Vagina (tissue), 2 donors: ENCODE measurements at regions not wholly inside any gene's neighbourhood (a gene's known extent, or its start where the extent isn't known, plus 50 kb on each side); places are given as distances from the start of the nearest gene placed in this dataset.

Source experiments
- DNase-seq, 2 donors: peaks; one replicate each; pipeline ENCODE4 v3.0.0-alpha.2; 2017; ENCODE audit errors: extremely low spot score in 2 of 2
- H3K27ac ChIP-seq: fragments of 200-600 bp; sonication (generic); one replicate; pipeline ENCODE4 v1.5.1; 2019
- H3K27me3 ChIP-seq: fragments of 200-600 bp; sonication (generic); one replicate; pipeline ENCODE4 v1.5.1; 2019
- H3K36me3 ChIP-seq, 2 donors: fragments of 200-600 bp; sonication (generic); one replicate each; pipeline ENCODE4 v1.5.1; 2017 to 2019
- H3K4me1 ChIP-seq: fragments of 200-600 bp; sonication (generic); one replicate; pipeline ENCODE4 v1.5.1; 2019
- H3K4me3 ChIP-seq, 2 donors: fragments of 200-600 bp; sonication (generic); 1 replicate in 1 of 2; 2 replicates in 1 of 2; pipeline ENCODE4 v1.5.1; 2016 to 2019
- H3K9me3 ChIP-seq: fragments of 200-600 bp; sonication (generic); one replicate; pipeline ENCODE4 v1.5.1; 2019
- CTCF ChIP-seq, 3 experiments: fragments of 450-650 bp in 2 of 3; fragments of 200-600 bp in 1 of 3; sonication (generic) in 1 of 3; IDR thresholded peaks; one replicate each; pipeline ENCODE4 v1.5.1; 2017 to 2019; ENCODE audit warnings: antibody characterized with exemption in 3 of 3, mild to moderate bottlenecking in 2 of 3, moderate library complexity in 2 of 3
- POLR2A ChIP-seq, 2 donors: fragments of 450-650 bp; IDR thresholded peaks; one replicate each; pipeline ENCODE4 v1.6.1; 2017; ENCODE audit warnings: antibody characterized with exemption in 2 of 2, mild to moderate bottlenecking in 2 of 2, moderate library complexity in 2 of 2
- POLR2AphosphoS5 ChIP-seq, 2 donors: sonication (generic); formaldehyde crosslinking; IDR thresholded peaks; one replicate each; pipeline ENCODE4 v1.9.0; 2017; ENCODE audit warnings: antibody characterized with exemption in 2 of 2, mild to moderate bottlenecking in 2 of 2, low read depth in 1 of 2; ENCODE audit not compliant: insufficient read depth in 1 of 2
- intact Hi-C: fragments of 100-400 bp; cut with DNase I; formaldehyde crosslinking; loops from one replicate; pipeline ENCODE4 v1.15.1; 2023

GRCh38 chr6:63496361-63496804 lies 75.9 kb upstream of the LOC128125822 start:
- no peaks in the 10 kb centered on the region for H3K4me1 ChIP-seq
- H3K27ac ChIP-seq: no peak overlapping the region
- H3K36me3 ChIP-seq: no peaks in the 10 kb centered on the region
- no peak for DNase-seq
- no peaks in the 10 kb centered on the region for H3K9me3 ChIP-seq
- no peak for TF ChIP-seq POLR2A (IDR thresholded peaks at IDR 0.05)
- TF ChIP-seq POLR2AphosphoS5 (IDR thresholded peaks at IDR 0.05; ENCODE audit: insufficient read depth in 1 of 2, low read depth in 1 of 2): no peak
- TF ChIP-seq CTCF (IDR thresholded peaks at IDR 0.05): no peak
- no peaks in the 10 kb centered on the region for H3K27me3 ChIP-seq
- no peak overlapping the region for H3K4me3 ChIP-seq
- intact Hi-C loops: loop anchor here (5.0 kb wide), 1 partner anchor 906 kb away; no protein-coding TSS in a partner anchor

- TF ChIP-seq POLR2AphosphoS5 (IDR thresholded peaks at IDR 0.05; ENCODE audit: insufficient read depth in 1 of 2, low read depth in 1 of 2): no peak
- no peak for TF ChIP-seq POLR2A (IDR thresholded peaks at IDR 0.05)
- no peak for TF ChIP-seq CTCF (IDR thresholded peaks at IDR 0.05)
- H3K36me3 ChIP-seq: no peaks in the 10 kb centered on the region
- H3K4me1 ChIP-seq: no peaks in the 10 kb centered on the region
- intact Hi-C loops: no loop called here
- no peak overlapping the region for H3K4me3 ChIP-seq
- DNase-seq: no peak
- H3K9me3 ChIP-seq: no peaks in the 10 kb centered on the region
- H3K27ac ChIP-seq: no peak overlapping the region
- H3K27me3 ChIP-seq: no peaks in the 10 kb centered on the region
Observed at GRCh38 chr6:63502156-63502555, 70.1 kb upstream of the LOC128125822 start.

GRCh38 chr6:63503199-63503598 lies 69.1 kb upstream of the LOC128125822 start:
- Histone ChIP-seq H3K27me3 (no peaks in the 10 kb centered on the region), H3K36me3 (no peaks in the 10 kb centered on the region), H3K4me1 (no peaks in the 10 kb centered on the region), H3K9me3 (no peaks in the 10 kb centered on the region), H3K27ac (no peak overlapping the region), H3K4me3 (no peak overlapping the region)
- no peak for TF ChIP-seq CTCF (IDR thresholded peaks at IDR 0.05)
- no peak for TF ChIP-seq POLR2AphosphoS5 (IDR thresholded peaks at IDR 0.05; ENCODE audit: insufficient read depth in 1 of 2, low read depth in 1 of 2)
- TF ChIP-seq POLR2A (IDR thresholded peaks at IDR 0.05): no peak
- intact Hi-C loops: no loop called here
- DNase-seq: no peak

GRCh38 chr6:63504777-63505384 lies 67.4 kb upstream of the LOC128125822 start:
- no peak overlapping the region for H3K27ac ChIP-seq
- TF ChIP-seq CTCF (IDR thresholded peaks at IDR 0.05): no peak
- no peak for TF ChIP-seq POLR2A (IDR thresholded peaks at IDR 0.05)
- no peak for TF ChIP-seq POLR2AphosphoS5 (IDR thresholded peaks at IDR 0.05; ENCODE audit: insufficient read depth in 1 of 2, low read depth in 1 of 2)
- H3K4me3 ChIP-seq: no peak overlapping the region
- peaks cover 3% of the 10 kb centered on the region for H3K4me1 ChIP-seq
- H3K36me3 ChIP-seq: no peaks in the 10 kb centered on the region
- DNase-seq: no peak
- no peaks in the 10 kb centered on the region for H3K9me3 ChIP-seq
- intact Hi-C loops: no loop called here
- H3K27me3 ChIP-seq: no peaks in the 10 kb centered on the region

- TF ChIP-seq POLR2AphosphoS5 (IDR thresholded peaks at IDR 0.05; ENCODE audit: insufficient read depth in 1 of 2, low read depth in 1 of 2): no peak
- no peak for TF ChIP-seq POLR2A (IDR thresholded peaks at IDR 0.05)
- no peak for TF ChIP-seq CTCF (IDR thresholded peaks at IDR 0.05)
- Histone ChIP-seq H3K27me3 (no peaks in the 10 kb centered on the region), H3K4me1 (peaks cover 5% of the 10 kb centered on the region), H3K9me3 (no peaks in the 10 kb centered on the region), H3K4me3 (no peak overlapping the region), H3K36me3 (no peaks in the 10 kb centered on the region), H3K27ac (no peak overlapping the region)
- intact Hi-C loops: no loop called here
- DNase-seq: no peak
Observed at GRCh38 chr6:63507096-63507495, 65.2 kb upstream of the LOC128125822 start.
